ENCODE measurements at regions not wholly inside any gene's neighbourhood (a gene's known extent, or its start where the extent isn't known, plus 50 kb on each side); places are given as distances from the start of the nearest gene placed in this dataset.

DNA sequence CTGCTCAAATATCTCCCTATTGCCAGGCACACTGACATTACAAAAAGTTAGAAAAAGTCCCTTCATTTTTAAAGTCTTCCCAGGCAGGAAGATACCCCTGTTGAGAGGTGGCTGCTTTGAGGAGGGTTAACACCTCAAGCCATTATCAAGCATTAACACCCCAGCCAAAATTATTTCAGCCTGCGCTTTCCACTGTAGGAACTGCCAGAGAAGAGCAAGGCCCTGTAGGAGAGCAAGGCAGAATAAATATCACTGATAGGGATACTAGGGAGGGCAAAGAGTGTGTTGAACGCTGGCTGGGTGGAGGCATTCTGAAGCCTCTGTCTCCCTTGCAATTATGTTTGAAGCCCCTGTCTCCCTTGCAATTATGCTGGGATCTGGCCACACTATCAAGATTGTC is 1020.7 kb upstream of the CELF4 start:
- TF ChIP-seq TAF1 (IDR thresholded peaks at IDR 0.05; ENCODE audit: borderline replicate concordance, insufficient read depth, low read length) (no peak), FOXP2 (optimal IDR thresholded peaks at IDR 0.05; ENCODE audit: borderline replicate concordance, extremely low read depth, extremely low read length, insufficient read depth) (no peak), SIN3A (IDR thresholded peaks at IDR 0.05; ENCODE audit: borderline replicate concordance, insufficient read depth, low read length) (no peak), POLR2AphosphoS5 (IDR thresholded peaks at IDR 0.05; ENCODE audit: low read depth, low read length) (no peak), REST (IDR thresholded peaks at IDR 0.05; ENCODE audit: insufficient read depth in 1 of 2, low read depth in 2 of 2, low read length in 2 of 2) (no peak)

DNA sequence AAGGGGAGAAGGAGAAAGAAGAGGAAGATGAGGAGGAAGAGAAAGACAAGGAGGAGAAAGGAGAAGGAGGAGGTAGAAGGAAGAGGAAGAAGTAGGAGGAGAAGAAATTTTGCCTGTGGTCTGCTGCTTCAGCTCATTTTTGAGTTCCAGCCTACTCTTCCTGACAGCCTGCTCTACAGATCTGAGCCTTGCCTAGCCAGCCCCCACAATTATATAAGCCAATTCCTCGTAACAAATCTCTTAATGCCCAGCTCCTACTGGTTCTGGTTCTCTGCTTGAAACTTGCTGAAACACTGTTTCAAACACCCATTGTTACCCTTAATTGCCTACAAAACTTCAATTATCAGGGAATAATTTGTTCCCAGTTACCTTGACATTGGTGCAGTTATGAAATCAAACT is 1014.2 kb upstream of the CELF4 start:
- TF ChIP-seq SIN3A (IDR thresholded peaks at IDR 0.05; ENCODE audit: borderline replicate concordance, insufficient read depth, low read length) (no peak), FOXP2 (optimal IDR thresholded peaks at IDR 0.05; ENCODE audit: borderline replicate concordance, extremely low read depth, extremely low read length, insufficient read depth) (no peak), POLR2AphosphoS5 (IDR thresholded peaks at IDR 0.05; ENCODE audit: low read depth, low read length) (no peak), REST (IDR thresholded peaks at IDR 0.05; ENCODE audit: insufficient read depth in 1 of 2, low read depth in 2 of 2, low read length in 2 of 2) (no peak), TAF1 (IDR thresholded peaks at IDR 0.05; ENCODE audit: borderline replicate concordance, insufficient read depth, low read length) (no peak)

- TF ChIP-seq TAF1 (IDR thresholded peaks at IDR 0.05; ENCODE audit: borderline replicate concordance, insufficient read depth, low read length), result no peak
- no peak for TF ChIP-seq REST (IDR thresholded peaks at IDR 0.05; ENCODE audit: insufficient read depth in 1 of 2, low read depth in 2 of 2, low read length in 2 of 2)
- no peak for TF ChIP-seq SIN3A (IDR thresholded peaks at IDR 0.05; ENCODE audit: borderline replicate concordance, insufficient read depth, low read length)
These were observed 1011.3 kb upstream of the CELF4 start for GRCh38 chr18:38576916-38577315.

DNA sequence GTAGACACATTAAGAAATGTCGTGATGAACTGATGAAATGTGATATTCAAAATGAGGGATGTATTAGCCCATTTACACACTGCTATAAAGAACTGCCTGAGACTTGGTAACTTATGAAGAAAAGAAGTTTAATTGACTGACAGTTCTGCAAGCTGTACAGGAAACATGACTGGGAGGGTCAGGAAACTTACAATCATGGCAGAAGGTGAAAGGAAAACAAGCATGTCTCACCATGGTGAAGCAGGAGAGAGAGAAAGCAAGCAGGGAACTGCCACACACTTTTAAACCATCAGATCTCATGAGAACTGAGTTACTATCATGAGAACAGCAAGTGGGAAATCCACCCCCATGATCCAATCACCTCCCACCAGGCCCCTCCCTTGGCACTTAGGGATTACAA is 1010.8 kb upstream of the CELF4 start:
- no peak for TF ChIP-seq FOXP2 (optimal IDR thresholded peaks at IDR 0.05; ENCODE audit: borderline replicate concordance, extremely low read depth, extremely low read length, insufficient read depth)
- no peak for TF ChIP-seq REST (IDR thresholded peaks at IDR 0.05; ENCODE audit: insufficient read depth in 1 of 2, low read depth in 2 of 2, low read length in 2 of 2)
- no peak for TF ChIP-seq TAF1 (IDR thresholded peaks at IDR 0.05; ENCODE audit: borderline replicate concordance, insufficient read depth, low read length)
- TF ChIP-seq SIN3A (IDR thresholded peaks at IDR 0.05; ENCODE audit: borderline replicate concordance, insufficient read depth, low read length), result no peak
- TF ChIP-seq POLR2AphosphoS5 (IDR thresholded peaks at IDR 0.05; ENCODE audit: low read depth, low read length), result no peak

- no peak for TF ChIP-seq POLR2AphosphoS5 (IDR thresholded peaks at IDR 0.05; ENCODE audit: low read depth, low read length)
- no peak for TF ChIP-seq TAF1 (IDR thresholded peaks at IDR 0.05; ENCODE audit: borderline replicate concordance, insufficient read depth, low read length)
- TF ChIP-seq REST (IDR thresholded peaks at IDR 0.05; ENCODE audit: insufficient read depth in 1 of 2, low read depth in 2 of 2, low read length in 2 of 2), result no peak
- TF ChIP-seq FOXP2 (optimal IDR thresholded peaks at IDR 0.05; ENCODE audit: borderline replicate concordance, extremely low read depth, extremely low read length, insufficient read depth), result no peak
- no peak for TF ChIP-seq SIN3A (IDR thresholded peaks at IDR 0.05; ENCODE audit: borderline replicate concordance, insufficient read depth, low read length)
These were observed 1010.0 kb upstream of the CELF4 start for GRCh38 chr18:38575648-38576047.

Measured in PFSK-1 (cell line).